Thoracic aorta (tissue), 2 donors: ENCODE measurements at regions not wholly inside any gene's neighbourhood (a gene's known extent, or its start where the extent isn't known, plus 50 kb on each side); places are given as distances from the start of the nearest gene placed in this dataset.

ENCODE experiments used
- ATAC-seq: fragments of 150-250 bp; one replicate; pipeline ENCODE4 v1.8.0; 2017; ENCODE audit warnings: low read depth; ENCODE audit not compliant: insufficient number of reproducible peaks, low FRiP score
- DNase-seq: peaks from one replicate; pipeline ENCODE4 v3.0.0-alpha.2; 2020; ENCODE audit warnings: low spot score
- H3K27ac ChIP-seq, 2 donors: fragments of 200-600 bp; sonication (generic); 1 replicate in 1 of 2; 2 replicates in 1 of 2; pipeline ENCODE4 v1.5.1; 2016; ENCODE audit warnings: mild to moderate bottlenecking in 2 of 2, moderate library complexity in 2 of 2
- H3K27me3 ChIP-seq: fragments of 200-600 bp; sonication (generic); replicated peaks from 2 replicates; pipeline ENCODE4 v1.6.0; 2016; ENCODE audit warnings: mild to moderate bottlenecking; ENCODE audit not compliant: insufficient read depth
- H3K36me3 ChIP-seq: fragments of 200-600 bp; sonication (generic); one replicate; pipeline ENCODE4 v1.5.1; 2016
- H3K4me1 ChIP-seq, 2 donors: fragments of 200-600 bp; sonication (generic); 1 replicate in 1 of 2; 2 replicates in 1 of 2; pipeline versions ENCODE4 v1.5.1 to v1.6.0; 2016; ENCODE audit warnings: low read depth in 2 of 2, mild to moderate bottlenecking in 1 of 2; ENCODE audit not compliant: control insufficient read depth in 1 of 2
- H3K4me3 ChIP-seq: fragments of 200-600 bp; sonication (generic); 2 replicates; pipeline ENCODE4 v1.5.1; 2016; ENCODE audit warnings: mild to moderate bottlenecking
- H3K9me3 ChIP-seq: fragments of 200-600 bp; sonication (generic); 2 replicates; pipeline ENCODE4 v1.5.1; 2016
- CTCF ChIP-seq: fragments of 200-600 bp; sonication (generic); IDR thresholded peaks from one replicate; pipeline ENCODE4 v1.5.1; 2019; ENCODE audit warnings: antibody characterized with exemption

- TF ChIP-seq CTCF = no peak
- DNase-seq = no peak
- H3K9me3 ChIP-seq = no peaks in the 10 kb centered on the region
- H3K27me3 ChIP-seq = no peaks in the 10 kb centered on the region
- no peaks in the 10 kb centered on the region for H3K4me1 ChIP-seq
- no peak overlapping the region for H3K4me3 ChIP-seq
- H3K36me3 ChIP-seq = no peaks in the 10 kb centered on the region
- H3K27ac ChIP-seq = no peak overlapping the region
- no peak for ATAC-seq
These were observed 518.9 kb downstream of the NR2F2 start for GRCh38 chr15:96849271-96849900.

- Histone ChIP-seq H3K27ac (no peak overlapping the region), H3K9me3 (no peaks in the 10 kb centered on the region), H3K36me3 (no peaks in the 10 kb centered on the region), H3K4me3 (no peak overlapping the region), H3K27me3 (no peaks in the 10 kb centered on the region), H3K4me1 (no peaks in the 10 kb centered on the region)
- DNase-seq = no peak
- peak; percentile 34 for ATAC-seq
- TF ChIP-seq CTCF = no peak
These were observed 521.1 kb downstream of the NR2F2 start for GRCh38 chr15:96851613-96852012.

GRCh38 chr15:96858694-96859093 is 528.2 kb downstream of the NR2F2 start:
- no peak overlapping the region for H3K27ac ChIP-seq
- no peaks in the 10 kb centered on the region for H3K9me3 ChIP-seq
- no peaks in the 10 kb centered on the region for H3K27me3 ChIP-seq
- no peak overlapping the region for H3K4me3 ChIP-seq
- H3K4me1 ChIP-seq = no peaks in the 10 kb centered on the region
- no peaks in the 10 kb centered on the region for H3K36me3 ChIP-seq
- DNase-seq = no peak
- no peak for TF ChIP-seq CTCF
- no peak for ATAC-seq

GRCh38 chr15:96860741-96861140 is 530.2 kb downstream of the NR2F2 start:
- TF ChIP-seq CTCF = no peak
- H3K4me3 ChIP-seq = no peak overlapping the region
- DNase-seq = no peak
- no peaks in the 10 kb centered on the region for H3K9me3 ChIP-seq
- no peaks in the 10 kb centered on the region for H3K27me3 ChIP-seq
- no peaks in the 10 kb centered on the region for H3K36me3 ChIP-seq
- no peaks in the 10 kb centered on the region for H3K4me1 ChIP-seq
- no peak for ATAC-seq
- H3K27ac ChIP-seq = no peak overlapping the region

- no peak overlapping the region for H3K4me3 ChIP-seq
These were observed 537.5 kb downstream of the NR2F2 start for GRCh38 chr15:96867992-96868391.

More at GRCh38 chr15:96867992-96868391, 537.5 kb downstream of the NR2F2 start:
- Histone ChIP-seq H3K27me3 (no peaks in the 10 kb centered on the region), H3K9me3 (no peaks in the 10 kb centered on the region), H3K36me3 (no peaks in the 10 kb centered on the region), H3K4me1 (no peaks in the 10 kb centered on the region), H3K27ac (no peak overlapping the region)
- DNase-seq (no peak), ATAC-seq (no peak)
- no peak for TF ChIP-seq CTCF
